ENCODE measurements at regions not wholly inside any gene's neighbourhood (a gene's known extent, or its start where the extent isn't known, plus 50 kb on each side); places are given as distances from the start of the nearest gene placed in this dataset.

- no peak for TF ChIP-seq CTCF (conservative IDR thresholded peaks at IDR 0.05; ENCODE audit: low read length)
These were observed 77.4 kb upstream of the SPATA13 start for GRCh38 chr13:24083141-24083540.

GRCh38 chr13:24083722-24084421 is 76.6 kb upstream of the SPATA13 start:
- TF ChIP-seq CTCF (conservative IDR thresholded peaks at IDR 0.05; ENCODE audit: low read length) (no peak), EZH2phosphoT487 (IDR thresholded peaks at IDR 0.05; ENCODE audit: borderline replicate concordance) (no peak)
- Histone ChIP-seq H3K4me2 (ENCODE audit: low read depth, low read length, poor library complexity, severe bottlenecking) (no peak overlapping the region), H4K20me1 (ENCODE audit: insufficient read depth, low read length, poor library complexity, severe bottlenecking) (no peaks in the 10 kb centered on the region), H3K9me2 (replicated peaks; ENCODE audit: low read depth, low read length) (no peaks in the 10 kb centered on the region), H3K4me3 (ENCODE audit: low read length, poor library complexity, severe bottlenecking) (no peak overlapping the region), H3K79me2 (ENCODE audit: insufficient read depth, low read length) (no peaks in the 10 kb centered on the region), H3K4me1 (ENCODE audit: insufficient read depth, low read length, poor library complexity, severe bottlenecking) (no peaks in the 10 kb centered on the region), H2AFZ (ENCODE audit: low read length) (no peak overlapping the region), H3K36me3 (ENCODE audit: insufficient read depth, low read length) (no peaks in the 10 kb centered on the region), H3K27me3 (ENCODE audit: insufficient read depth, low read length, poor library complexity, severe bottlenecking) (no peaks in the 10 kb centered on the region), H3F3A (ENCODE audit: low read depth) (no peaks in the 10 kb centered on the region), H3K9ac (ENCODE audit: low read depth, low read length, poor library complexity, severe bottlenecking) (no peak overlapping the region), H3K9me3 (ENCODE audit: insufficient read depth, low read depth, low read length) (no peaks in the 10 kb centered on the region)

More at GRCh38 chr13:24083141-24083540, 77.4 kb upstream of the SPATA13 start:
- Histone ChIP-seq H3K4me1 (ENCODE audit: insufficient read depth, low read length, poor library complexity, severe bottlenecking) (no peaks in the 10 kb centered on the region), H3K9me3 (ENCODE audit: insufficient read depth, low read depth, low read length) (no peaks in the 10 kb centered on the region), H2AFZ (ENCODE audit: low read length) (no peak overlapping the region), H3F3A (ENCODE audit: low read depth) (no peaks in the 10 kb centered on the region), H3K9me2 (replicated peaks; ENCODE audit: low read depth, low read length) (no peaks in the 10 kb centered on the region), H3K36me3 (ENCODE audit: insufficient read depth, low read length) (no peaks in the 10 kb centered on the region), H3K79me2 (ENCODE audit: insufficient read depth, low read length) (no peaks in the 10 kb centered on the region), H3K27me3 (ENCODE audit: insufficient read depth, low read length, poor library complexity, severe bottlenecking) (no peaks in the 10 kb centered on the region), H4K20me1 (ENCODE audit: insufficient read depth, low read length, poor library complexity, severe bottlenecking) (no peaks in the 10 kb centered on the region), H3K4me2 (ENCODE audit: low read depth, low read length, poor library complexity, severe bottlenecking) (no peak overlapping the region), H3K9ac (ENCODE audit: low read depth, low read length, poor library complexity, severe bottlenecking) (no peak overlapping the region), H3K4me3 (ENCODE audit: low read length, poor library complexity, severe bottlenecking) (no peak overlapping the region)

GRCh38 chr13:24085662-24086061 is 74.9 kb upstream of the SPATA13 start:
- H3K79me2 ChIP-seq (ENCODE audit: insufficient read depth, low read length): no peaks in the 10 kb centered on the region
- no peaks in the 10 kb centered on the region for H3K4me1 ChIP-seq (ENCODE audit: insufficient read depth, low read length, poor library complexity, severe bottlenecking)
- TF ChIP-seq EZH2phosphoT487 (IDR thresholded peaks at IDR 0.05; ENCODE audit: borderline replicate concordance): no peak
- no peak for TF ChIP-seq CTCF (conservative IDR thresholded peaks at IDR 0.05; ENCODE audit: low read length)
- no peaks in the 10 kb centered on the region for H3K27me3 ChIP-seq (ENCODE audit: insufficient read depth, low read length, poor library complexity, severe bottlenecking)
- H3K4me2 ChIP-seq (ENCODE audit: low read depth, low read length, poor library complexity, severe bottlenecking): no peak overlapping the region
- no peaks in the 10 kb centered on the region for H3K36me3 ChIP-seq (ENCODE audit: insufficient read depth, low read length)
- no peaks in the 10 kb centered on the region for H3K9me2 ChIP-seq (replicated peaks; ENCODE audit: low read depth, low read length)
- H4K20me1 ChIP-seq (ENCODE audit: insufficient read depth, low read length, poor library complexity, severe bottlenecking): no peaks in the 10 kb centered on the region
- H3K9ac ChIP-seq (ENCODE audit: low read depth, low read length, poor library complexity, severe bottlenecking): no peak overlapping the region
- no peaks in the 10 kb centered on the region for H3K9me3 ChIP-seq (ENCODE audit: insufficient read depth, low read depth, low read length)
- H3K4me3 ChIP-seq (ENCODE audit: low read length, poor library complexity, severe bottlenecking): no peak overlapping the region
- H2AFZ ChIP-seq (ENCODE audit: low read length): no peak overlapping the region
- H3F3A ChIP-seq (ENCODE audit: low read depth): no peaks in the 10 kb centered on the region

Measured in Loucy (cell line).